Sigmoid colon (tissue), 4 donors: ENCODE measurements at regions not wholly inside any gene's neighbourhood (a gene's known extent, or its start where the extent isn't known, plus 50 kb on each side); places are given as distances from the start of the nearest gene placed in this dataset.

Source experiments
- EP300 ChIP-seq, 4 donors: sonication (generic); formaldehyde crosslinking; IDR thresholded peaks; one replicate each; pipeline ENCODE4 v1.6.1; 2017; ENCODE audit warnings: antibody characterized with exemption in 4 of 4
- POLR2A ChIP-seq, 2 donors: fragments of 450-650 bp; IDR thresholded peaks; one replicate each; pipeline ENCODE4 v1.6.1; 2016; ENCODE audit warnings: antibody characterized with exemption in 2 of 2, mild to moderate bottlenecking in 2 of 2, moderate library complexity in 2 of 2
- POLR2AphosphoS5 ChIP-seq, 4 donors: sonication (generic); formaldehyde crosslinking; IDR thresholded peaks; one replicate each; pipeline ENCODE4 v1.6.1; 2017; ENCODE audit warnings: antibody characterized with exemption in 4 of 4
- TF ChIP-seq, protein P1 (sequence below), 4 experiments: fragments of 450-650 bp in 3 of 4; fragments of 200-600 bp in 1 of 4; IDR thresholded peaks; one replicate each; pipeline ENCODE4 v1.5.1; 2016 to 2019; ENCODE audit warnings: antibody characterized with exemption in 4 of 4, mild to moderate bottlenecking in 3 of 4, moderate library complexity in 2 of 4

DNA sequence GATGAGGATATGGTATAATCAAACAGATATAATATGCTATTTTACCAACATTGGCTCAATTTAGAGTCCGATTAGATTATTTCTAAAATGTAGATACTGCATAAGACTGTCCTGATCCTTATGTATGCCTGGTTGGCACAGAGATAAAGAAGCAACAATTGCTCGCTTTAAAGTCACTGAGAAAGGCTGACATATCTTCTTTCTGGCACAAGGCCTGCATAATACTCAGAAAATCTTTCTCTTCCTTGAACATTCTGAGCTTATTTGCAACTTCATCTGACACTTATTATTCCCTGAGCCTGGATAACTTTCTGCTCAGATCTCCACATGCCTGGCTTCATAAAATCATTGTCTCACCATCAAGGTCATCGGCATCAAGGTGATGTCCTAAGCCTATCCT, 219.3 kb upstream of the CDH9 start:
- TF ChIP-seq, protein P1, sequence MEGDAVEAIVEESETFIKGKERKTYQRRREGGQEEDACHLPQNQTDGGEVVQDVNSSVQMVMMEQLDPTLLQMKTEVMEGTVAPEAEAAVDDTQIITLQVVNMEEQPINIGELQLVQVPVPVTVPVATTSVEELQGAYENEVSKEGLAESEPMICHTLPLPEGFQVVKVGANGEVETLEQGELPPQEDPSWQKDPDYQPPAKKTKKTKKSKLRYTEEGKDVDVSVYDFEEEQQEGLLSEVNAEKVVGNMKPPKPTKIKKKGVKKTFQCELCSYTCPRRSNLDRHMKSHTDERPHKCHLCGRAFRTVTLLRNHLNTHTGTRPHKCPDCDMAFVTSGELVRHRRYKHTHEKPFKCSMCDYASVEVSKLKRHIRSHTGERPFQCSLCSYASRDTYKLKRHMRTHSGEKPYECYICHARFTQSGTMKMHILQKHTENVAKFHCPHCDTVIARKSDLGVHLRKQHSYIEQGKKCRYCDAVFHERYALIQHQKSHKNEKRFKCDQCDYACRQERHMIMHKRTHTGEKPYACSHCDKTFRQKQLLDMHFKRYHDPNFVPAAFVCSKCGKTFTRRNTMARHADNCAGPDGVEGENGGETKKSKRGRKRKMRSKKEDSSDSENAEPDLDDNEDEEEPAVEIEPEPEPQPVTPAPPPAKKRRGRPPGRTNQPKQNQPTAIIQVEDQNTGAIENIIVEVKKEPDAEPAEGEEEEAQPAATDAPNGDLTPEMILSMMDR (IDR thresholded peaks at IDR 0.05): no peak
- TF ChIP-seq POLR2A (IDR thresholded peaks at IDR 0.05) (no peak), EP300 (IDR thresholded peaks at IDR 0.05) (no peak), POLR2AphosphoS5 (IDR thresholded peaks at IDR 0.05) (no peak)
